NCI-H1436 treated with DMSO at 0.1 percent for 48 hours (cell line): ENCODE measurements at regions not wholly inside any gene's neighbourhood (a gene's known extent, or its start where the extent isn't known, plus 50 kb on each side); places are given as distances from the start of the nearest gene placed in this dataset.

Experiments used
- DNase-seq: peaks from one replicate; lab custom pipeline; 2025; lab: John Stamatoyannopoulos, UW

DNA sequence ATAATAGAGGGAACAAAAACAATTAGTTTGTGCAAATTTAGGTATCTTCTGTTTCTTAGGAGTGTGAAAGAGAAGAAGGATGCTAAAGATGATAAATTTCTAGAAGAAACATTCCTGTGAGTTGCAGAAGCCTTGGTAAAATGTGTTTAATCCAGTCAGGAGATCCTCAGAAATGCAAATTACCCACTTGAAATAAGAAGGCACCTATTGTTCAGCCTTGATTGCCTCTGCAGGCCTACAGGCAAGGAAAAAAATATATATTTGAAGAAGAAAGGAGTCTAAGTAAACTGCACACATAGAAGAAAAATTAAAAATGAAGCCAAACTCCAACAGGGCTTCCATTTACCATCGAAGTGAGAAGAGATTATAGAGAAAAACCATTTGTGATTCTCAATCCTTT lies 51.0 kb upstream of the LHX8 start:
- no peak for DNase-seq

DNA sequence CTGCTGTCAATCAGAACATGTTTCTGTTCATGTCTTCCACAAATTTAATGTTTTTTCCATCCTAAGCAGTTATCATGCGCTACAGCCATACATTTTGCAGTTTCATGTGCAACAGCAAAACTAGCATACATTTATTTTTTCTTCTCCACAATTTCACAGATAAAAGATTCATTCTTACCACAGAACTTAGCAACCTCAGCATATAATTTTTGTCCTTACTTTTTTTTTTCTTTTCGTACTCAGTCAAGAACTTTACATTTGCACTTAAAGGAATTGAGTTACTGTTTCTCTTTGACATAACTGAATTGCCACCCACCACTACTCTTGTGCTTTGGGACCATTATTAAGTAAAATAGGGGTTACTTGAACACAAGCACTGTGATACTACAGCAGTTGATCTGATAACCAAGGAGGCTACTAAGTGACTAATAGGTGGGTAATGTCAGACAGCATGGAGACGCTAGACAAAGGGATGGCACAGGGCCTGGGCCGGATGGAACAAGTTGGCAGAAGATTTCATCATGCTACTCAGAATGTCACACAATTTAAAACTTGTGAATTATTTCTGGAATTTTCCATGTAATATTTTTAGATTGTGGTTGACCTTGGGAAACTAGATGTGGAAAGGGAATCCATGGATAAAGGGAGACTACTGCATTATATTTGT lies 50.2 kb upstream of the LHX8 start:
- no peak for DNase-seq
